Heart left ventricle (tissue), 16 donors: ENCODE measurements at regions not wholly inside any gene's neighbourhood (a gene's known extent, or its start where the extent isn't known, plus 50 kb on each side); places are given as distances from the start of the nearest gene placed in this dataset.
A peak's percentile ranks its signal among the peaks of the same experiment; 100 is the strongest.

Experiments
- ATAC-seq, 4 donors: fragments of 200-7000 bp; cut with Tn5 transposase; one replicate each; pipeline ENCODE4 v1.9.1; 2020 to 2022; ENCODE audit warnings: moderate library complexity in 4 of 4, mild to moderate bottlenecking in 3 of 4, moderate number of reproducible peaks in 1 of 4
- DNase-seq, 5 donors: peaks; one replicate each; pipeline ENCODE4 v3.0.0-alpha.2; 2020
- H3K27ac ChIP-seq, 12 donors: fragments of 200-600 bp; sonication (generic) in 4 of 12; one replicate each; pipeline versions ENCODE4 v1.5.0 to v1.8.0; 2016 to 2022; ENCODE audit warnings: mild to moderate bottlenecking in 2 of 12
- H3K27me3 ChIP-seq, 9 donors: fragments of 200-600 bp; sonication (generic) in 2 of 9; one replicate each; pipeline versions ENCODE4 v1.5.1 to v1.8.0; 2016 to 2022; ENCODE audit warnings: mild to moderate bottlenecking in 3 of 9
- H3K36me3 ChIP-seq, 9 donors: fragments of 200-600 bp; sonication (generic) in 2 of 9; one replicate each; pipeline versions ENCODE4 v1.5.0 to v1.8.0; 2018 to 2022; ENCODE audit warnings: mild to moderate bottlenecking in 2 of 9
- H3K4me1 ChIP-seq, 12 donors: fragments of 200-600 bp; sonication (generic) in 4 of 12; one replicate each; pipeline versions ENCODE4 v1.5.0 to v1.8.0; 2016 to 2022; ENCODE audit warnings: mild to moderate bottlenecking in 3 of 12
- H3K4me3 ChIP-seq, 12 donors: fragments of 200-600 bp; sonication (generic) in 4 of 12; one replicate each; pipeline versions ENCODE4 v1.5.0 to v1.8.0; 2017 to 2022; ENCODE audit warnings: mild to moderate bottlenecking in 9 of 12, moderate library complexity in 4 of 12
- H3K9me3 ChIP-seq, 12 donors: fragments of 200-600 bp; sonication (generic) in 4 of 12; one replicate each; pipeline versions ENCODE4 v1.5.0 to v1.8.0; 2016 to 2022; ENCODE audit warnings: mild to moderate bottlenecking in 1 of 12
- POLR2A ChIP-seq, 2 donors: fragments of 450-650 bp; IDR thresholded peaks; one replicate each; pipeline ENCODE4 v1.6.1; 2017; ENCODE audit warnings: antibody characterized with exemption in 2 of 2, mild to moderate bottlenecking in 2 of 2, moderate library complexity in 2 of 2
- WGBS, 4 donors: extraction: QIAGEN DNeasy Blood & Tissue Kit in 2 of 4; methylation state at CpG; one replicate each; pipeline versions ENCODE4 v1.1.5 to v1.1.7; 2013 to 2018; 5-methylcytosine and 5-hydroxymethylcytosine counted together
- intact Hi-C, 10 donors: fragments of 100-400 bp; cut with DNase I; formaldehyde crosslinking; loops; one replicate each; pipeline versions ENCODE4 v1.11.1 to v1.14.2; 2022
- TF ChIP-seq, protein P1 (sequence below), 12 donors: fragments of 200-600 bp; sonication (generic) in 4 of 12; IDR thresholded peaks; one replicate each; pipeline versions ENCODE4 v1.5.0 to v1.8.0; 2018 to 2022; ENCODE audit warnings: antibody characterized with exemption in 12 of 12, mild to moderate bottlenecking in 5 of 12
- donor health status: ischemic (EF 13 %, LVEDD 7.1; RV severe dilation, severe dysfunction).
- donor health status: healthy with polysubstance abuse.
- donor health status: DM: no; HTN: yes; CAD: no.
- donor health status: DM: no; HTN: no; CAD: no.
- donor health status: ischemic (EF 25% LVEDD 6.9; RV normal size, moderate dysfunction).
- donor health status: ischemic (EF 25% LVEDD 5.7; RV mildly dilated, moderate dysfunction).
- donor health status: healthy.
- donor health status: DM: yes; HTN: yes; CAD: no.
- donor health status: ischemic (EF 35%, LVEDD 5.7; RV mildly dilated, moderate dysfunction).
- donor health status: nonischemic (EF 11% LVEDD 7.7; RV severe dilation, severe dysfunction).
- donor health status: DM: yes; HTN: yes; CAD: no.
- donor health status: PGD.
- donor health status: ischemic (EF 29% LVEDD 5.4; RV normal size, mild dysfunction).
- donor health status: nonischemic (EF 23%, LVEDD 6.1; RV moderate dilation, normal function).

DNA sequence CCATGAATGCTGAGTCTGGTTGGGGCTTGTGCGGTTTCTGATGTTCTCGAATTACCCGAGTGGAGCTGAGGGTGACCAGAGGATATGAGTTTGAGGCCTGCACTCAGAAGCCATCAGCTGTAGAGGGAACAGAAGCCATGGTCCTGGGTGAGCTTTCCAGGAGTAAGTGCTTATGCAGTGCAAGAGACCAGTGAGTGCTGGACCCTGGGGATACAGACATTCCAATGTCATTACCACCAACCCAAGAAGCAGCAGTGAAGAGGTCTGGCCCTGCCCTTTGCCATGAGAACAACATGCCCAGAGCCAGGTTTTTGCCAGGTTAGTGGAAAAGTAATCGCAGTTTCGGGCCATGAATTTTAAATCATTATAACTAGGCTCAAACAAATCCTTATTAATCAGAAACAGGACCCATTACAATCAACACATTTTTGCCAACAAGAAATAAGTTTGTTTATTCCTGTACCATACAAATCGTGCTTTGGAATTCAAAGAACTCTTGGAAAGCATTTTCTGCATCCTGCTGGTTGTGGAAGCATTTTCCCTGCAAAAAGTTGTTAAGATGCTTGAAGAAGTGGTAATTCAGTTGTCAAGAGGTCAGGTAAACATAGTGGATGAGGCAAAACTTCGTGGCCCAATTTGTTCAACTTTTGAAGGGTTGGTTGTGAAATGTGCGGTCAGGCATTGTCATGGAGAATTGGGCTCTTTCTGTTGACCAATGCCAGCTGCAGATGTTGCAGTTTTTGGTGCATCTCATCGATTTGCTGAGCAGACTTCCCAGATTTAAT is 154.6 kb downstream of the SYK start:
- ATAC-seq (no peak), DNase-seq (no peak)
- Histone ChIP-seq H3K27me3 (peaks cover 0 to 4% (median 0%) of the 10 kb centered on the region in 9 donors), H3K9me3 (no peaks in the 10 kb centered on the region), H3K27ac (no peak overlapping the region), H3K4me3 (no peak overlapping the region), H3K4me1 (no peaks in the 10 kb centered on the region), H3K36me3 (no peaks in the 10 kb centered on the region)
- WGBS, 4 donors: 77 to 85% (median 81%) methylated on average over 9 of the region's 9 CpGs
- TF ChIP-seq, protein P1, sequence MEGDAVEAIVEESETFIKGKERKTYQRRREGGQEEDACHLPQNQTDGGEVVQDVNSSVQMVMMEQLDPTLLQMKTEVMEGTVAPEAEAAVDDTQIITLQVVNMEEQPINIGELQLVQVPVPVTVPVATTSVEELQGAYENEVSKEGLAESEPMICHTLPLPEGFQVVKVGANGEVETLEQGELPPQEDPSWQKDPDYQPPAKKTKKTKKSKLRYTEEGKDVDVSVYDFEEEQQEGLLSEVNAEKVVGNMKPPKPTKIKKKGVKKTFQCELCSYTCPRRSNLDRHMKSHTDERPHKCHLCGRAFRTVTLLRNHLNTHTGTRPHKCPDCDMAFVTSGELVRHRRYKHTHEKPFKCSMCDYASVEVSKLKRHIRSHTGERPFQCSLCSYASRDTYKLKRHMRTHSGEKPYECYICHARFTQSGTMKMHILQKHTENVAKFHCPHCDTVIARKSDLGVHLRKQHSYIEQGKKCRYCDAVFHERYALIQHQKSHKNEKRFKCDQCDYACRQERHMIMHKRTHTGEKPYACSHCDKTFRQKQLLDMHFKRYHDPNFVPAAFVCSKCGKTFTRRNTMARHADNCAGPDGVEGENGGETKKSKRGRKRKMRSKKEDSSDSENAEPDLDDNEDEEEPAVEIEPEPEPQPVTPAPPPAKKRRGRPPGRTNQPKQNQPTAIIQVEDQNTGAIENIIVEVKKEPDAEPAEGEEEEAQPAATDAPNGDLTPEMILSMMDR (IDR thresholded peaks at IDR 0.05): no peak
- TF ChIP-seq POLR2A (IDR thresholded peaks at IDR 0.05): no peak
- intact Hi-C loops: no loop called here

DNA sequence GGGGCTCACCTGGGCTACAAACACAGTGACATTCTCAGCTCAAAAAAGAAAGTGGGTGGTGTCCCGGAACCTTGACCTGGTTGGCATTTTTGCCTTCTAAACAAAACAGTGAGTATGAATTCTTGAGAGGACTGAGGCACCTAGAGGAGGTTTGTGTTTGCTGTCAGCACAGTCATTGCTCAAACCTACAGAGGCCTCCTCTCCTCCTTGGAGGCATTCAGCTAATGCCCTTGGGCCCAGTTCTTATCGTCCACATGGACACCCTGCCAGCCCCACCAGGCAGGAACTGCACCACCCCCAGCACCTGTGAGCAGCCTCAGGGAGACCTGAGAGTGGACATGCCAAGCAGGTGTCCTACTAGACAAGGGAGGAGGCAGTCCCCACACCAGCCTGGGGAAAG is 156.7 kb downstream of the SYK start:
- no peak overlapping the region for H3K27ac ChIP-seq
- H3K4me3 ChIP-seq: no peak overlapping the region
- peaks cover 0 to 3% (median 0%) of the 10 kb centered on the region in 12 donors for H3K4me1 ChIP-seq
- ATAC-seq: no peak
- H3K36me3 ChIP-seq: no peaks in the 10 kb centered on the region
- no peaks in the 10 kb centered on the region for H3K9me3 ChIP-seq
- H3K27me3 ChIP-seq: peaks cover 0 to 6% (median 0%) of the 10 kb centered on the region in 9 donors
- 63 to 88% (median 73%) methylated on average over 2 of the region's 2 CpGs for WGBS, 4 donors
- no peak for DNase-seq
- intact Hi-C loops: no loop called here
- TF ChIP-seq, protein P1 (IDR thresholded peaks at IDR 0.05): no peak
- no peak for TF ChIP-seq POLR2A (IDR thresholded peaks at IDR 0.05)

DNA sequence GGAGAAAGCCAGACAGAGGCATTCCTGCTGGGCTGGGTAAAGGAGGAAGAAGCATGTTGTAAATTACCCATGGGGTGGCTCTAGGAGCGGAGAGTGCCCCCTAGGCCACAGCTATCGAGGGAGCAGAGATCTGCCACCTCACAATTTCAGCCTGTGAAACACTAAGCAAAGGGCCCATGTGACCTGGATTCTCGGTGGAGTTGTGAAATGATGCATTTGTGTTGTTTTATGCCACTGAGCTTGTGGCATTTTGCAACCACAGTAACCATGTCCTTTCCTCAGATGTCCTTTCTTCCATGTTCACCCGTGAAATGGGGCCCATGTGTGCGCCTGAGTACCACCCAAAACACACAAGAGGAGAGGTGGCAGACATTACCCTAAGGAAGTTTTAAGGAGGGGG is 159.3 kb downstream of the SYK start:
- Histone ChIP-seq H3K4me3 (no peak overlapping the region), H3K36me3 (no peaks in the 10 kb centered on the region), H3K27me3 (peaks cover 0 to 21% (median 0%) of the 10 kb centered on the region in 9 donors), H3K27ac (no peak overlapping the region), H3K9me3 (no peaks in the 10 kb centered on the region), H3K4me1 (peaks cover 0 to 3% (median 0%) of the 10 kb centered on the region in 12 donors)
- no peak for TF ChIP-seq POLR2A (IDR thresholded peaks at IDR 0.05)
- ATAC-seq (no peak), DNase-seq (no peak)
- intact Hi-C loops: no loop called here
- WGBS, 4 donors: 64 to 78% (median 71%) methylated on average over 5 of the region's 5 CpGs

DNA sequence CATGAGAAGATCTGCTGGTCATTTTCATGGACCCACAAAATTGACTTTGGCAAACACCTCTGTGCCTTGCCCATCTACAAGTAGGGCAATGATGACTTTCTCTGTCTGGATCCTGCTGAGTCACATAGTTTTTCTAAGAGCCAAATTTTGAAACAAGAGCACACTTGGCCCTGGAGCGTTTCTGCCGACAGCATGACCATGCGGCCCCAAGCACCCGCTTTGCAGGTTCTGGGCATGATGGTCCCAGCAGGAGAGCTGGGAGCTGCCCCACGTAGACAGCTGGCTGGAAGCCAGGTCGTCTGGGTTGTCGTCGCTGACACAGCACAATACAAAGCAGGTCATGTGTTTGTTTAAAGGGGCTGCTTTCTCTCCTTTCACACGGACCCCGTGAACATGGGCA is 159.8 kb downstream of the SYK start:
- peak in 2 of 5 donors; percentile 33 to 41 for DNase-seq
- Histone ChIP-seq H3K9me3 (no peaks in the 10 kb centered on the region), H3K27ac (no peak overlapping the region), H3K4me3 (no peak overlapping the region), H3K36me3 (no peaks in the 10 kb centered on the region), H3K27me3 (peaks cover 0 to 21% (median 0%) of the 10 kb centered on the region in 9 donors), H3K4me1 (peaks cover 0 to 3% (median 0%) of the 10 kb centered on the region in 12 donors)
- intact Hi-C loops: no loop called here
- TF ChIP-seq, protein P1 (IDR thresholded peaks at IDR 0.05): no peak
- no peak for TF ChIP-seq POLR2A (IDR thresholded peaks at IDR 0.05)
- 28 to 34% (median 31%) methylated on average over 10 of the region's 10 CpGs for WGBS, 4 donors
- peak in 3 of 4 donors; percentile 26 to 49 (median 46) for ATAC-seq
